ENCODE measurements at regions not wholly inside any gene's neighbourhood (a gene's known extent, or its start where the extent isn't known, plus 50 kb on each side); places are given as distances from the start of the nearest gene placed in this dataset.

GRCh38 chr5:119879446-119879845 is 250.1 kb downstream of the FAM170A start:
- Mint-ChIP-seq H3K27me3 (no peaks in the 10 kb centered on the region), H3K27ac (no peak overlapping the region), H3K4me1 (ENCODE audit: low read depth in 2 of 2) (no peaks in the 10 kb centered on the region), H3K36me3 (no peaks in the 10 kb centered on the region), H3K9me3 (no peaks in the 10 kb centered on the region), H3K4me3 (no peak overlapping the region)
- ATAC-seq: no peak
- DNase-seq (ENCODE audit: low spot score): no peak

GRCh38 chr5:119895066-119895465 is 265.7 kb downstream of the FAM170A start:
- DNase-seq (ENCODE audit: low spot score) (no peak), ATAC-seq (no peak)
- Mint-ChIP-seq H3K27me3 (no peaks in the 10 kb centered on the region), H3K27ac (no peak overlapping the region), H3K4me3 (no peak overlapping the region), H3K4me1 (ENCODE audit: low read depth in 2 of 2) (no peaks in the 10 kb centered on the region), H3K36me3 (no peaks in the 10 kb centered on the region), H3K9me3 (peaks cover 3% of the 10 kb centered on the region)

- Mint-ChIP-seq H3K9me3 (peaks cover 3% of the 10 kb centered on the region), H3K4me3 (no peak overlapping the region), H3K27ac (no peak overlapping the region), H3K27me3 (no peaks in the 10 kb centered on the region), H3K36me3 (no peaks in the 10 kb centered on the region), H3K4me1 (ENCODE audit: low read depth in 2 of 2) (no peaks in the 10 kb centered on the region)
- ATAC-seq (no peak), DNase-seq (ENCODE audit: low spot score) (no peak)
Observed at GRCh38 chr5:119896826-119897536, 267.6 kb downstream of the FAM170A start.

GRCh38 chr5:119897537-119898370 is 268.4 kb downstream of the FAM170A start:
- Mint-ChIP-seq H3K36me3 (no peaks in the 10 kb centered on the region), H3K27ac (no peak overlapping the region), H3K4me1 (ENCODE audit: low read depth in 2 of 2) (no peaks in the 10 kb centered on the region), H3K9me3 (peaks cover 3% of the 10 kb centered on the region), H3K4me3 (no peak overlapping the region), H3K27me3 (no peaks in the 10 kb centered on the region)
- ATAC-seq: no peak
- DNase-seq (ENCODE audit: low spot score): no peak

- H3K27ac Mint-ChIP-seq: no peak overlapping the region
- H3K36me3 Mint-ChIP-seq: no peaks in the 10 kb centered on the region
- DNase-seq (ENCODE audit: low spot score) (no peak), ATAC-seq (no peak)
- no peaks in the 10 kb centered on the region for H3K4me1 Mint-ChIP-seq (ENCODE audit: low read depth in 2 of 2)
- H3K9me3 Mint-ChIP-seq: no peaks in the 10 kb centered on the region
- H3K27me3 Mint-ChIP-seq: no peaks in the 10 kb centered on the region
- no peak overlapping the region for H3K4me3 Mint-ChIP-seq
Observed at GRCh38 chr5:119899981-119900380, 270.6 kb downstream of the FAM170A start.

GRCh38 chr5:119902593-119902992 is 273.2 kb downstream of the FAM170A start:
- no peak for DNase-seq (ENCODE audit: low spot score)
- Mint-ChIP-seq H3K27ac (no peak overlapping the region), H3K4me1 (ENCODE audit: low read depth in 2 of 2) (no peaks in the 10 kb centered on the region)

GRCh38 chr5:119913425-119913824 is 284.1 kb downstream of the FAM170A start:
- H3K4me3 Mint-ChIP-seq: no peak overlapping the region
- ATAC-seq (no peak), DNase-seq (ENCODE audit: low spot score) (no peak)
- H3K4me1 Mint-ChIP-seq (ENCODE audit: low read depth in 2 of 2): no peaks in the 10 kb centered on the region
- peaks cover 21% of the 10 kb centered on the region for H3K9me3 Mint-ChIP-seq
- peaks cover 4% of the 10 kb centered on the region for H3K36me3 Mint-ChIP-seq
- H3K27me3 Mint-ChIP-seq: no peaks in the 10 kb centered on the region
- no peak overlapping the region for H3K27ac Mint-ChIP-seq

More at GRCh38 chr5:119902593-119902992, 273.2 kb downstream of the FAM170A start:
- Mint-ChIP-seq H3K9me3 (peaks cover 4% of the 10 kb centered on the region), H3K27me3 (no peaks in the 10 kb centered on the region), H3K36me3 (no peaks in the 10 kb centered on the region), H3K4me3 (no peak overlapping the region)
- no peak for ATAC-seq

GRCh38 chr5:119919279-119919678 is 289.9 kb downstream of the FAM170A start:
- Mint-ChIP-seq H3K4me1 (ENCODE audit: low read depth in 2 of 2) (no peaks in the 10 kb centered on the region), H3K4me3 (no peak overlapping the region), H3K36me3 (no peaks in the 10 kb centered on the region), H3K9me3 (peaks cover 16% of the 10 kb centered on the region), H3K27ac (no peak overlapping the region), H3K27me3 (no peaks in the 10 kb centered on the region)
- no peak for ATAC-seq
- no peak for DNase-seq (ENCODE audit: low spot score)

GRCh38 chr5:119926301-119926700 is 296.9 kb downstream of the FAM170A start:
- Mint-ChIP-seq H3K9me3 (peaks cover 18% of the 10 kb centered on the region), H3K4me1 (ENCODE audit: low read depth in 2 of 2) (no peaks in the 10 kb centered on the region), H3K27ac (no peak overlapping the region), H3K36me3 (no peaks in the 10 kb centered on the region), H3K27me3 (no peaks in the 10 kb centered on the region), H3K4me3 (no peak overlapping the region)
- ATAC-seq: no peak
- no peak for DNase-seq (ENCODE audit: low spot score)

- no peak for ATAC-seq
- H3K9me3 Mint-ChIP-seq: peaks cover 9% of the 10 kb centered on the region
- no peaks in the 10 kb centered on the region for H3K4me1 Mint-ChIP-seq (ENCODE audit: low read depth in 2 of 2)
- no peak overlapping the region for H3K4me3 Mint-ChIP-seq
- no peak overlapping the region for H3K27ac Mint-ChIP-seq
- no peak for DNase-seq (ENCODE audit: low spot score)
- H3K27me3 Mint-ChIP-seq: no peaks in the 10 kb centered on the region
- H3K36me3 Mint-ChIP-seq: no peaks in the 10 kb centered on the region
Observed at GRCh38 chr5:119928974-119929373, 299.6 kb downstream of the FAM170A start.

GRCh38 chr5:119930490-119930889 is 301.1 kb downstream of the FAM170A start:
- no peaks in the 10 kb centered on the region for H3K36me3 Mint-ChIP-seq
- no peak overlapping the region for H3K4me3 Mint-ChIP-seq
- H3K27ac Mint-ChIP-seq: no peak overlapping the region
- H3K4me1 Mint-ChIP-seq (ENCODE audit: low read depth in 2 of 2): no peaks in the 10 kb centered on the region
- H3K9me3 Mint-ChIP-seq: peaks cover 9% of the 10 kb centered on the region
- DNase-seq (ENCODE audit: low spot score) (no peak), ATAC-seq (no peak)
- H3K27me3 Mint-ChIP-seq: no peaks in the 10 kb centered on the region

- Mint-ChIP-seq H3K27ac (no peak overlapping the region), H3K9me3 (peaks cover 4% of the 10 kb centered on the region), H3K4me1 (ENCODE audit: low read depth in 2 of 2) (no peaks in the 10 kb centered on the region), H3K27me3 (no peaks in the 10 kb centered on the region), H3K36me3 (peaks cover 5% of the 10 kb centered on the region), H3K4me3 (no peak overlapping the region)
- ATAC-seq (no peak), DNase-seq (ENCODE audit: low spot score) (no peak)
Observed at GRCh38 chr5:119943148-119943547, 313.8 kb downstream of the FAM170A start.

GRCh38 chr5:119945691-119946090 is 316.3 kb downstream of the FAM170A start:
- ATAC-seq: no peak
- Mint-ChIP-seq H3K4me1 (ENCODE audit: low read depth in 2 of 2) (no peaks in the 10 kb centered on the region), H3K36me3 (no peaks in the 10 kb centered on the region), H3K27me3 (no peaks in the 10 kb centered on the region), H3K4me3 (no peak overlapping the region), H3K27ac (no peak overlapping the region), H3K9me3 (no peaks in the 10 kb centered on the region)
- DNase-seq (ENCODE audit: low spot score): no peak

GRCh38 chr5:119948162-119948561 is 318.8 kb downstream of the FAM170A start:
- H3K27ac Mint-ChIP-seq: no peak overlapping the region
- ATAC-seq: no peak
- H3K4me1 Mint-ChIP-seq (ENCODE audit: low read depth in 2 of 2): no peaks in the 10 kb centered on the region

More at GRCh38 chr5:119948162-119948561, 318.8 kb downstream of the FAM170A start:
- no peak for DNase-seq (ENCODE audit: low spot score)
- Mint-ChIP-seq H3K4me3 (no peak overlapping the region), H3K27me3 (no peaks in the 10 kb centered on the region), H3K9me3 (no peaks in the 10 kb centered on the region), H3K36me3 (no peaks in the 10 kb centered on the region)

Data from natural killer cell treated with Interleukin-12 subunit alpha and Interleukin-12 subunit beta and Interleukin-15 and Interleukin-18, amount 100 ng/mL, for 72 hours (primary cell).